Smooth muscle cell (in vitro differentiated cells): ENCODE measurements at regions not wholly inside any gene's neighbourhood (a gene's known extent, or its start where the extent isn't known, plus 50 kb on each side); places are given as distances from the start of the nearest gene placed in this dataset.

Experiments
- DNase-seq: peaks from one replicate; lab custom pipeline; 2025; ENCODE audit not compliant: unreplicated experiment; lab: John Stamatoyannopoulos, UW
- H2AFZ ChIP-seq: fragments of 200-600 bp; sonication (generic); 2 replicates; pipeline ENCODE4 v1.6.0; 2016; ENCODE audit warnings: antibody characterized with exemption, low read depth, mild to moderate bottlenecking
- H3F3A ChIP-seq: fragments of 200-600 bp; sonication (generic); 2 replicates; pipeline ENCODE4 v1.6.0; 2017; ENCODE audit warnings: antibody characterized with exemption, low read depth
- H3K27ac ChIP-seq: fragments of 200-600 bp; sonication (generic); 2 replicates; pipeline ENCODE4 v1.5.1; 2016; ENCODE audit warnings: low read depth, mild to moderate bottlenecking
- H3K27me3 ChIP-seq: fragments of 200-600 bp; sonication (generic); 2 replicates; pipeline ENCODE4 v1.6.1; 2016; ENCODE audit warnings: low read depth, mild to moderate bottlenecking
- H3K36me3 ChIP-seq: fragments of 200-600 bp; sonication (generic); 2 replicates; pipeline ENCODE4 v1.5.1; 2016; ENCODE audit warnings: low read depth
- H3K4me1 ChIP-seq: fragments of 200-600 bp; sonication (generic); 2 replicates; pipeline ENCODE4 v1.5.1; 2016; ENCODE audit warnings: low read depth
- H3K4me2 ChIP-seq: fragments of 200-600 bp; sonication (generic); 2 replicates; pipeline ENCODE4 v1.6.0; 2016; ENCODE audit warnings: mild to moderate bottlenecking
- H3K4me3 ChIP-seq: fragments of 200-600 bp; sonication (generic); 2 replicates; pipeline ENCODE4 v1.5.1; 2016; ENCODE audit warnings: mild to moderate bottlenecking
- H3K79me2 ChIP-seq: fragments of 200-600 bp; sonication (generic); 2 replicates; pipeline ENCODE4 v1.6.0; 2016; ENCODE audit warnings: low read depth, mild to moderate bottlenecking
- H3K9ac ChIP-seq: fragments of 200-600 bp; sonication (generic); 2 replicates; pipeline ENCODE4 v1.6.0; 2016; ENCODE audit warnings: low read depth
- H3K9me3 ChIP-seq: fragments of 200-600 bp; sonication (generic); replicated peaks from 2 replicates; pipeline ENCODE4 v1.5.1; 2016; ENCODE audit warnings: low read depth
- H4K20me1 ChIP-seq: fragments of 200-600 bp; sonication (generic); 2 replicates; pipeline ENCODE4 v1.6.0; 2016; ENCODE audit warnings: low read depth
- CTCF ChIP-seq: fragments of 200-600 bp; sonication (generic); IDR thresholded peaks from 2 replicates; pipeline ENCODE4 v1.5.1; 2017; ENCODE audit warnings: borderline replicate concordance, mild to moderate bottlenecking, antibody characterized with exemption; ENCODE audit not compliant: insufficient read depth, poor library complexity, severe bottlenecking
- WGBS: methylation state at CpG from one replicate; pipeline ENCODE4 v1.1.7; 2016; ENCODE audit warnings: low lambda C conversion rate; 5-methylcytosine and 5-hydroxymethylcytosine counted together

- no peaks in the 10 kb centered on the region for H3K4me1 ChIP-seq
- H4K20me1 ChIP-seq, result no peaks in the 10 kb centered on the region
- peaks cover 5% of the 10 kb centered on the region for H3F3A ChIP-seq
- no peak overlapping the region for H3K4me2 ChIP-seq
- no peak overlapping the region for H2AFZ ChIP-seq
- H3K27me3 ChIP-seq, result no peaks in the 10 kb centered on the region
- no peak overlapping the region for H3K4me3 ChIP-seq
- H3K36me3 ChIP-seq, result no peaks in the 10 kb centered on the region
- no peaks in the 10 kb centered on the region for H3K79me2 ChIP-seq
- no peak for DNase-seq
- 88% methylated on average over 1 of the region's 1 CpG for WGBS
- H3K9ac ChIP-seq, result no peak overlapping the region
- no peak for TF ChIP-seq CTCF
- no peaks in the 10 kb centered on the region for H3K9me3 ChIP-seq
- H3K27ac ChIP-seq, result no peak overlapping the region
These were observed 83.1 kb upstream of the SSTR4 start for GRCh38 chr20:22951966-22952365.

GRCh38 chr20:22954661-22955060, 80.5 kb upstream of the SSTR4 start:
- no peak overlapping the region for H3K9ac ChIP-seq
- no peak overlapping the region for H3K4me2 ChIP-seq
- no peak for TF ChIP-seq CTCF
- no peak for DNase-seq
- no peaks in the 10 kb centered on the region for H3K4me1 ChIP-seq
- 98% methylated on average over 3 of the region's 3 CpGs for WGBS
- H3K4me3 ChIP-seq, result no peak overlapping the region
- no peaks in the 10 kb centered on the region for H3K36me3 ChIP-seq
- no peaks in the 10 kb centered on the region for H3F3A ChIP-seq
- H3K79me2 ChIP-seq, result no peaks in the 10 kb centered on the region
- H3K27me3 ChIP-seq, result no peaks in the 10 kb centered on the region
- H2AFZ ChIP-seq, result no peak overlapping the region
- H3K9me3 ChIP-seq, result no peaks in the 10 kb centered on the region
- no peak overlapping the region for H3K27ac ChIP-seq
- no peaks in the 10 kb centered on the region for H4K20me1 ChIP-seq

GRCh38 chr20:22958390-22958789, 76.7 kb upstream of the SSTR4 start:
- no peak overlapping the region for H3K4me2 ChIP-seq
- H3K79me2 ChIP-seq, result no peaks in the 10 kb centered on the region
- H4K20me1 ChIP-seq, result no peaks in the 10 kb centered on the region
- 74% methylated on average over 6 of the region's 6 CpGs for WGBS
- H3K27ac ChIP-seq, result no peak overlapping the region
- no peaks in the 10 kb centered on the region for H3K36me3 ChIP-seq
- H3K9ac ChIP-seq, result no peak overlapping the region
- H3K9me3 ChIP-seq, result no peaks in the 10 kb centered on the region
- DNase-seq, result no peak
- no peaks in the 10 kb centered on the region for H3K4me1 ChIP-seq
- H3K4me3 ChIP-seq, result no peak overlapping the region
- H2AFZ ChIP-seq, result no peak overlapping the region
- no peaks in the 10 kb centered on the region for H3F3A ChIP-seq
- no peaks in the 10 kb centered on the region for H3K27me3 ChIP-seq
- no peak for TF ChIP-seq CTCF

- no peak overlapping the region for H3K4me2 ChIP-seq
- no peaks in the 10 kb centered on the region for H4K20me1 ChIP-seq
- no peak overlapping the region for H3K4me3 ChIP-seq
- no peaks in the 10 kb centered on the region for H3F3A ChIP-seq
- H2AFZ ChIP-seq, result no peak overlapping the region
- no peaks in the 10 kb centered on the region for H3K9me3 ChIP-seq
- H3K4me1 ChIP-seq, result no peaks in the 10 kb centered on the region
- H3K27me3 ChIP-seq, result no peaks in the 10 kb centered on the region
- no peak overlapping the region for H3K27ac ChIP-seq
- no peak for TF ChIP-seq CTCF
- H3K79me2 ChIP-seq, result no peaks in the 10 kb centered on the region
- H3K9ac ChIP-seq, result no peak overlapping the region
- DNase-seq, result no peak
- H3K36me3 ChIP-seq, result no peaks in the 10 kb centered on the region
- 68% methylated on average over 3 of the region's 3 CpGs for WGBS
These were observed 72.3 kb upstream of the SSTR4 start for GRCh38 chr20:22962567-22963439.
